DOHH2 (cell line): ENCODE measurements at regions not wholly inside any gene's neighbourhood (a gene's known extent, or its start where the extent isn't known, plus 50 kb on each side); places are given as distances from the start of the nearest gene placed in this dataset.

Experiments
- CTCF ChIP-seq: fragments of 200-600 bp; sonication (generic); IDR thresholded peaks from one replicate; pipeline ENCODE4 v1.5.1; 2014; ENCODE audit warnings: antibody characterized with exemption, mild to moderate bottlenecking, low read depth, low read length; ENCODE audit not compliant: poor library complexity, severe bottlenecking
- EZH2phosphoT487 ChIP-seq: fragments of 200-600 bp; sonication (generic); IDR thresholded peaks from 2 replicates; pipeline ENCODE4 v1.6.1; 2017; ENCODE audit warnings: borderline replicate concordance, mild to moderate bottlenecking, antibody characterized with exemption, low read length, moderate library complexity, mixed read lengths

GRCh38 chr2:106020032-106020431 is 174.1 kb downstream of the UXS1 start:
- TF ChIP-seq CTCF (no peak), EZH2phosphoT487 (no peak)
